ENCODE measurements at regions not wholly inside any gene's neighbourhood (a gene's known extent, or its start where the extent isn't known, plus 50 kb on each side); places are given as distances from the start of the nearest gene placed in this dataset.

- Histone ChIP-seq H3K4me1 (ENCODE audit: control insufficient read depth, insufficient read depth, low read length) (no peaks in the 10 kb centered on the region), H3K36me3 (ENCODE audit: control insufficient read depth, insufficient read depth, low read length) (no peaks in the 10 kb centered on the region), H3K27me3 (ENCODE audit: control insufficient read depth, insufficient read depth, low read length, poor library complexity, severe bottlenecking) (no peaks in the 10 kb centered on the region), H3K9me3 (ENCODE audit: control insufficient read depth, low read length) (no peaks in the 10 kb centered on the region), H3K27ac (ENCODE audit: low read depth, low read length) (no peak overlapping the region), H3K9ac (ENCODE audit: extremely low read depth, low read length, poor library complexity, severe bottlenecking) (no peak overlapping the region), H3K4me3 (ENCODE audit: low read length) (no peak overlapping the region)
- TF ChIP-seq CTCF (conservative IDR thresholded peaks at IDR 0.05) = no peak
- Mint-ChIP-seq H3K27me3 (ENCODE audit: insufficient read depth) (no peaks in the 10 kb centered on the region), H3K4me1 (no peaks in the 10 kb centered on the region), H3K36me3 (ENCODE audit: low read depth) (no peaks in the 10 kb centered on the region), H3K4me3 (no peak overlapping the region), H3K9me3 (peaks cover 14% of the 10 kb centered on the region), H3K27ac (no peak overlapping the region)
- DNase-seq = no peak
- 93 to 97% methylated on average over 18 to 19 of the region's 19 CpGs for WGBS, 2 experiments (ENCODE audit: insufficient coverage in 1 of 2, insufficient read length in 1 of 2)
Observed at GRCh38 chr5:12795333-12795663, 891.1 kb upstream of the CTNND2 start.

GRCh38 chr5:12794476-12795332 is 890.5 kb upstream of the CTNND2 start:
- Histone ChIP-seq H3K9ac (ENCODE audit: extremely low read depth, low read length, poor library complexity, severe bottlenecking) (no peak overlapping the region), H3K36me3 (ENCODE audit: control insufficient read depth, insufficient read depth, low read length) (no peaks in the 10 kb centered on the region), H3K4me3 (ENCODE audit: low read length) (no peak overlapping the region), H3K27ac (ENCODE audit: low read depth, low read length) (no peak overlapping the region), H3K27me3 (ENCODE audit: control insufficient read depth, insufficient read depth, low read length, poor library complexity, severe bottlenecking) (no peaks in the 10 kb centered on the region), H3K9me3 (ENCODE audit: control insufficient read depth, low read length) (no peaks in the 10 kb centered on the region), H3K4me1 (ENCODE audit: control insufficient read depth, insufficient read depth, low read length) (no peaks in the 10 kb centered on the region)
- Mint-ChIP-seq H3K9me3 (peaks cover 14% of the 10 kb centered on the region), H3K4me3 (no peak overlapping the region), H3K27me3 (ENCODE audit: insufficient read depth) (no peaks in the 10 kb centered on the region), H3K36me3 (ENCODE audit: low read depth) (no peaks in the 10 kb centered on the region), H3K4me1 (no peaks in the 10 kb centered on the region), H3K27ac (no peak overlapping the region)
- no peak for TF ChIP-seq CTCF (conservative IDR thresholded peaks at IDR 0.05)
- no peak for DNase-seq
- WGBS, 2 experiments (ENCODE audit: insufficient coverage in 1 of 2, insufficient read length in 1 of 2) = 95 to 96% methylated on average over 18 to 53 of the region's 53 CpGs

GRCh38 chr5:12793373-12793772 is 889.1 kb upstream of the CTNND2 start:
- Mint-ChIP-seq H3K4me3 (no peak overlapping the region), H3K4me1 (no peaks in the 10 kb centered on the region), H3K36me3 (ENCODE audit: low read depth) (no peaks in the 10 kb centered on the region), H3K27me3 (ENCODE audit: insufficient read depth) (no peaks in the 10 kb centered on the region), H3K9me3 (peaks cover 14% of the 10 kb centered on the region), H3K27ac (no peak overlapping the region)
- Histone ChIP-seq H3K27ac (ENCODE audit: low read depth, low read length) (no peak overlapping the region), H3K9me3 (ENCODE audit: control insufficient read depth, low read length) (no peaks in the 10 kb centered on the region), H3K4me1 (ENCODE audit: control insufficient read depth, insufficient read depth, low read length) (no peaks in the 10 kb centered on the region), H3K27me3 (ENCODE audit: control insufficient read depth, insufficient read depth, low read length, poor library complexity, severe bottlenecking) (no peaks in the 10 kb centered on the region), H3K4me3 (ENCODE audit: low read length) (no peak overlapping the region), H3K36me3 (ENCODE audit: control insufficient read depth, insufficient read depth, low read length) (no peaks in the 10 kb centered on the region), H3K9ac (ENCODE audit: extremely low read depth, low read length, poor library complexity, severe bottlenecking) (no peak overlapping the region)
- no peak for DNase-seq
- TF ChIP-seq CTCF (conservative IDR thresholded peaks at IDR 0.05) = no peak
- 92% methylated on average over 1 of the region's 1 CpG; no CpG with 5 or more reads in 1 of the 2 experiments for WGBS, 2 experiments (ENCODE audit: insufficient coverage in 1 of 2, insufficient read length in 1 of 2)
